GM23248 (cell line): ENCODE measurements at regions not wholly inside any gene's neighbourhood (a gene's known extent, or its start where the extent isn't known, plus 50 kb on each side); places are given as distances from the start of the nearest gene placed in this dataset.

Experiments
- DNase-seq: peaks from one replicate; pipeline ENCODE4 v3.0.0-alpha.2; 2015
- H2AFZ ChIP-seq: fragments of 200-600 bp; sonication (generic); 2 replicates; pipeline ENCODE4 v1.6.1; 2016; ENCODE audit warnings: antibody characterized with exemption
- H3F3A ChIP-seq: fragments of 200-600 bp; sonication (generic); 2 replicates; pipeline ENCODE4 v1.6.1; 2016; ENCODE audit warnings: mild to moderate bottlenecking, antibody characterized with exemption, mixed run types; ENCODE audit not compliant: insufficient read depth
- H3K27ac ChIP-seq: fragments of 200-600 bp; sonication (generic); 2 replicates; pipeline ENCODE4 v1.5.1; 2016; ENCODE audit warnings: mild to moderate bottlenecking
- H3K27me3 ChIP-seq: fragments of 200-600 bp; sonication (generic); replicated peaks from 2 replicates; pipeline ENCODE4 v1.6.1; 2016; ENCODE audit warnings: mild to moderate bottlenecking; ENCODE audit not compliant: insufficient read depth
- H3K36me3 ChIP-seq: fragments of 200-600 bp; sonication (generic); 2 replicates; pipeline ENCODE4 v1.6.1; 2016; ENCODE audit warnings: low read depth, mild to moderate bottlenecking
- H3K4me1 ChIP-seq: fragments of 200-600 bp; sonication (generic); 2 replicates; pipeline ENCODE4 v1.6.1; 2016; ENCODE audit warnings: mild to moderate bottlenecking; ENCODE audit not compliant: insufficient read depth
- H3K4me2 ChIP-seq: fragments of 200-600 bp; sonication (generic); one replicate; pipeline ENCODE4 v1.6.1; 2016; ENCODE audit warnings: mild to moderate bottlenecking; ENCODE audit not compliant: unreplicated experiment
- H3K4me3 ChIP-seq: fragments of 200-600 bp; sonication (generic); 2 replicates; pipeline ENCODE4 v1.5.1; 2016; ENCODE audit warnings: mild to moderate bottlenecking
- H3K79me2 ChIP-seq: fragments of 200-600 bp; sonication (generic); 2 replicates; pipeline ENCODE4 v1.6.1; 2016; ENCODE audit warnings: mild to moderate bottlenecking; ENCODE audit not compliant: insufficient read depth
- H3K9ac ChIP-seq: fragments of 200-600 bp; sonication (generic); 2 replicates; pipeline ENCODE4 v1.6.1; 2016; ENCODE audit warnings: mild to moderate bottlenecking
- H3K9me2 ChIP-seq: fragments of 200-600 bp; sonication (generic); 2 replicates; pipeline ENCODE4 v1.6.1; 2016; ENCODE audit warnings: mixed run types, mild to moderate bottlenecking, moderate library complexity; ENCODE audit not compliant: insufficient read depth
- H3K9me3 ChIP-seq: fragments of 200-600 bp; sonication (generic); one replicate; pipeline ENCODE4 v1.6.1; 2017; ENCODE audit warnings: low read depth
- H4K20me1 ChIP-seq: fragments of 200-600 bp; sonication (generic); 2 replicates; pipeline ENCODE4 v1.6.0; 2016; ENCODE audit not compliant: insufficient read depth
- EZH2 ChIP-seq: fragments of 200-600 bp; sonication (generic); IDR thresholded peaks from 2 replicates; pipeline ENCODE4 v1.6.1; 2018; ENCODE audit warnings: antibody characterized with exemption, mild to moderate bottlenecking; ENCODE audit not compliant: insufficient read depth, poor library complexity, severe bottlenecking
- EZH2phosphoT487 ChIP-seq: fragments of 200-600 bp; sonication (generic); IDR thresholded peaks from 2 replicates; pipeline ENCODE4 v1.6.1; 2018; ENCODE audit warnings: antibody characterized with exemption, moderate library complexity, mild to moderate bottlenecking, low read depth; ENCODE audit not compliant: insufficient read depth
- WGBS, 2 experiments: methylation state at CpG; one replicate each; pipeline ENCODE4 v1.1.6; 2015 to 2017; ENCODE audit warnings: low lambda C conversion rate in 2 of 2, low coverage in 1 of 2; ENCODE audit errors: missing lambda C conversion rate in 2 of 2; 5-methylcytosine and 5-hydroxymethylcytosine counted together
- in situ Hi-C: fragments of 300-500 bp; cut with MboI; formaldehyde crosslinking; loops from 2 replicates; pipeline ENCODE4 v1.15.0; 2020

DNA sequence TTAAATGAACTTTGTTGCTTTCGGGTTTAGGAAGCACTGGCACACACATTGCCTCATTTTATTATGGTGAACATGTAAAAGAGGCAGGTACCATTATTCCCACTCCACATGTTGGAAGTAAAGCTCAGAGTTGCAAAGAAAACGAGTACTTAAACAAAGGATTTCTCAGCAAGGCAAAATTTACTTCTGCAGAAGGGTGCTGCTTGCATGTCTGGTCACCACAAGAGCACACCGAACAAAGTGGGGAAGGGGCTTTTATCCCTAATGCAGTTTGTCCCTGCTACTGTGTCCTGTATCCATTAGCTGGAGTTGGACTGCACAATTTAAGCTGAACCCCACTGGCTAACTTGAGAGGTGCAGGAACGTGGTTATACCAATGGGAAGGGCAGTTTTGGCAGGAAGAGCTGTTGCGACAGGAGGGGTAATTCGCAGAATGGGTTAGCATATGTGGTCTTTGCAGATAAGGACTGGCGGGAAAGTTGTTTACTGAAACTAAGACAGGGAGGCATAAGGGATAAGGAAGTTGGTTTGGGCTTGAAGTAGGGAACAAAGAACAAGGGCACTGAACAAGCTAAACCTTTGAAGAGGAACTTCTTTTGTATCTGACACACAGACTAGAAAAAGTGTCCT, 545.5 kb downstream of the UQCRFS1 start:
- Histone ChIP-seq H3K9me2 (no peaks in the 10 kb centered on the region), H3K4me1 (no peaks in the 10 kb centered on the region), H2AFZ (no peak overlapping the region), H3F3A (no peaks in the 10 kb centered on the region), H3K36me3 (no peaks in the 10 kb centered on the region), H3K27me3 (no peaks in the 10 kb centered on the region; the same call in 1 of the 2 replicates), H3K79me2 (no peaks in the 10 kb centered on the region), H3K4me3 (no peak overlapping the region), H3K9ac (no peak overlapping the region), H3K9me3 (no peaks in the 10 kb centered on the region), H3K27ac (no peak overlapping the region), H3K4me2 (no peak overlapping the region), H4K20me1 (no peaks in the 10 kb centered on the region)
- no peak for DNase-seq
- WGBS, 2 experiments, result 31 to 32% methylated on average over 7 of the region's 7 CpGs
- in situ Hi-C loops, result no loop called here
- TF ChIP-seq EZH2 (no peak), EZH2phosphoT487 (no peak)

DNA sequence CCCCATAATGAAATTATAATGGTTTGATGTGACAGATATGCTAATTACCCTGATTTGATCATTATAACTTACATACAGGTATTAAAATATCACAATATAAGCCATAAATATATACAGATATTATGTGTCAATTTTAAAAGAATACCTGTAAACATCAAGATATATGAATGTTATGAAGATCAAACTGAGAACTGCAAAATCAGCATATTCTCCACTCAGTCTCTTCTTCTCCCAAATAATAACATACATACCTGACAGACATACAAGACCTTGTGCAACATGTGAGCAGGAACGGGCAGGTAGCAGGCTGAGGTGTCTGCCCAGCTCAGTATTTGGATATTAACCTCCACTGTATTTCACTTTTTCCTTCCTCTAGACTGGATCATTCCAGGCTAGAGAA, 547.2 kb downstream of the UQCRFS1 start:
- Histone ChIP-seq H4K20me1 (no peaks in the 10 kb centered on the region), H3K36me3 (no peaks in the 10 kb centered on the region), H3K4me3 (no peak overlapping the region), H3K9ac (no peak overlapping the region), H3K79me2 (no peaks in the 10 kb centered on the region), H3K9me3 (no peaks in the 10 kb centered on the region), H3K4me2 (no peak overlapping the region), H3K27me3 (no peaks in the 10 kb centered on the region; the same call in 1 of the 2 replicates), H3K4me1 (no peaks in the 10 kb centered on the region), H3K27ac (no peak overlapping the region), H2AFZ (no peak overlapping the region), H3K9me2 (no peaks in the 10 kb centered on the region), H3F3A (no peaks in the 10 kb centered on the region)
- no peak for DNase-seq
- in situ Hi-C loops, result no loop called here
- WGBS, 2 experiments, result 4 to 5% methylated on average over 1 of the region's 1 CpG
- TF ChIP-seq EZH2phosphoT487 (no peak), EZH2 (no peak)

DNA sequence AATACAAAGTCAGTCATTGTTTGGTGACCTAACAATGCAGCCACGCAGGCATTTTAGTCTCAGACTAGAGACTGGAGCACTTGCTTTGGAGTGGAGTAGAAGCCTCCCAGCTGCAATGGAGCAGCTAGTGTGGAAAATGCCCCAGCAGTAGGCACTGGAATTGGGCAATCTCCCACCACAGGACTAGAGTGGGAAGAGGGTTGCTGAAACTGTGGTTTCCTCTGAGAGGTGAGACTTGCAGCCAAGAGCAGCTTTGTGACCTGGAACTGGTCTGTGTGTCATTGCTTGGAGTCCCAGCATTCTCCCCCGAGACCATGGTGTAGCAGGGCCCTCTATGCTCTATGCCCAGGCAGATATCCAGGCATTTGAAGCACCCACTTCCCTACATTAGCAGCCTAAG, 556.3 kb downstream of the UQCRFS1 start:
- Histone ChIP-seq H3K4me3 (no peak overlapping the region), H3K9ac (no peak overlapping the region), H3K9me3 (no peaks in the 10 kb centered on the region), H3K27ac (no peak overlapping the region), H3F3A (no peaks in the 10 kb centered on the region), H3K4me1 (no peaks in the 10 kb centered on the region), H3K36me3 (no peaks in the 10 kb centered on the region), H3K4me2 (no peak overlapping the region), H3K79me2 (no peaks in the 10 kb centered on the region), H2AFZ (no peak overlapping the region), H3K27me3 (no peaks in the 10 kb centered on the region), H4K20me1 (no peaks in the 10 kb centered on the region), H3K9me2 (no peaks in the 10 kb centered on the region)
- DNase-seq, result no peak
- WGBS, 2 experiments, result 7 to 11% methylated on average over 2 of the region's 2 CpGs
- in situ Hi-C loops, result no loop called here
- TF ChIP-seq EZH2phosphoT487, result no peak
- TF ChIP-seq EZH2, result no peak

DNA sequence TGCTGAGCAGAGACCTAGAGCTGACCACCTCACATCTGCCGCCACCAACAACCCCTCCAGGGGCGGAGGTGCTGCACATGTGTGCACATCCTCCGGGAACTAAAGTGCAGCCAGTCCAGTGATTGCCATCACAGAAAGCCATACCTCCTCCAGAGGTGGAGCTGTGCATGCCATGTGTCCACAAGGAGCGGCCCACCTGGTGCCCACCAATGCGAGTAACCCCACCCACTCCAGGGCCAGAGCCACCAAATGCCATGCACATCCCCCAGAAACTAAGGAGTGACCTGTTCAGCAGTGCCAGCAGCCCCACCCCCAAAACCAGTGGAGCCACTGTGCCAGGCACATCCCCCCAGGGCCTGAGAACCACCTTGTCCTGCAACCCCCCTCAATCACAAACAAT, 557.9 kb downstream of the UQCRFS1 start:
- H3K36me3 ChIP-seq, result no peaks in the 10 kb centered on the region
- no peak overlapping the region for H3K9ac ChIP-seq
- H3K27ac ChIP-seq, result no peak overlapping the region
- no peak overlapping the region for H2AFZ ChIP-seq
- 66 to 87% methylated on average over 5 of the region's 5 CpGs for WGBS, 2 experiments
- no peaks in the 10 kb centered on the region for H3K9me3 ChIP-seq
- no peaks in the 10 kb centered on the region for H3F3A ChIP-seq
- no peaks in the 10 kb centered on the region for H3K27me3 ChIP-seq
- in situ Hi-C loops, result no loop called here
- no peaks in the 10 kb centered on the region for H4K20me1 ChIP-seq
- no peak overlapping the region for H3K4me2 ChIP-seq
- no peak for DNase-seq
- no peaks in the 10 kb centered on the region for H3K9me2 ChIP-seq
- no peaks in the 10 kb centered on the region for H3K79me2 ChIP-seq
- H3K4me1 ChIP-seq, result no peaks in the 10 kb centered on the region
- H3K4me3 ChIP-seq, result no peak overlapping the region
- TF ChIP-seq EZH2phosphoT487 (no peak), EZH2 (no peak)

DNA sequence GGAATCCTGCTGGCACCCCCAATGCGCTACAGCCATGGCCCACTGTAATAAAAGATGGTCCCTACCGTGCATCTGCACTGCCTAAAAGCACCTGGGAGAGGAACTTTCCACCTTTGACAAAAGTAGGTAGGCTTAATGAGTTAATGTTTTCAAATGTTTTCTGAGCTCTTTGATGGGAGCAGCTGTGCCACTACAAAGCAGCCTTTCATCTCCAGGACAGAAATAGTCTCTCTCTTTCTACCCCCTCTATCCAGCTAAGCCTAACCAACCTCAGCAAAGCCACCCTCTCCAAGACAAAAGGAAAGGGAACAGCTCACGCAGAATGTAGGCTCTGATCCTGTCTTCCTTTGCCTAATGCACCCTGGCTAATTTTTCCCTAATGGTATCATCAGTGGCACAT, 560.2 kb downstream of the UQCRFS1 start:
- Histone ChIP-seq H3K9me3 (no peaks in the 10 kb centered on the region), H3K36me3 (no peaks in the 10 kb centered on the region), H3K79me2 (no peaks in the 10 kb centered on the region), H3K4me1 (no peaks in the 10 kb centered on the region), H2AFZ (no peak overlapping the region), H3K27ac (no peak overlapping the region), H3F3A (no peaks in the 10 kb centered on the region), H3K9me2 (no peaks in the 10 kb centered on the region), H3K9ac (no peak overlapping the region), H4K20me1 (no peaks in the 10 kb centered on the region), H3K4me3 (no peak overlapping the region), H3K4me2 (no peak overlapping the region), H3K27me3 (no peaks in the 10 kb centered on the region; the same call in 1 of the 2 replicates)
- no peak for DNase-seq
- TF ChIP-seq EZH2 (no peak), EZH2phosphoT487 (no peak)
- WGBS, 2 experiments, result 19 to 24% methylated on average over 3 of the region's 3 CpGs
- in situ Hi-C loops, result no loop called here
